HepG2 (cell line): ENCODE measurements at regions not wholly inside any gene's neighbourhood (a gene's known extent, or its start where the extent isn't known, plus 50 kb on each side); places are given as distances from the start of the nearest gene placed in this dataset.

Experiments
- ATAC-seq: fragments of 200-7000 bp; cut with Tn5 transposase; 3 replicates; pipeline ENCODE4 v1.9.1; 2020; ENCODE audit warnings: mild to moderate bottlenecking, moderate library complexity
- BruUV-seq: library from RNA; stranded (reverse); fragments of 400-500 nt; replicated peaks from 2 replicates; lab custom pipeline; 2021; lab: Mats Ljungman, UMichigan
- CTCF ChIA-PET: fragments of 300-600 bp; formaldehyde crosslinking; extraction: SDS; loops from one replicate; lab custom pipeline; 2021; ENCODE audit warnings: low total read pairs, inconsistent platforms, low intra/inter-chr PET ratio; lab: Yijun Ruan, JAX
- POLR2A ChIA-PET: fragments of 350-600 bp; sonication (Branson Sonifier 250); formaldehyde crosslinking; loops from one replicate; lab custom pipeline; 2020; ENCODE audit warnings: antibody characterized with exemption, inconsistent platforms; lab: Yijun Ruan, JAX
- DNase-seq: peaks from one replicate; pipeline ENCODE4 v3.0.0-alpha.2; 2015; ENCODE audit warnings: low spot score
- FAIRE-seq: peaks from 3 replicates; lab custom pipeline; 2011; peaks lifted over from hg19 to GRCh38; lab: Jason Lieb, UNC
- H2AFZ ChIP-seq: one replicate; pipeline ENCODE4 v1.6.1; 2011; ENCODE audit warnings: low read length, inconsistent platforms
- H3K27ac ChIP-seq: fragments of 300-600 bp; 3 replicates; pipeline ENCODE4 v1.8.0; 2011; ENCODE audit warnings: mixed run types, mild to moderate bottlenecking, mixed read lengths, low read length, inconsistent platforms; ENCODE audit not compliant: insufficient read depth; ENCODE audit errors: extremely low read length
- H3K27me3 ChIP-seq, 2 experiments: fragments of 200-600 bp in 1 of 2; 2 replicates in 1 of 2; 3 replicates in 1 of 2; pipeline versions ENCODE4 v1.6.0 to v1.8.0; 2011; ENCODE audit warnings: low read length in 2 of 2, mild to moderate bottlenecking in 2 of 2, moderate library complexity in 2 of 2, inconsistent platforms in 1 of 2; ENCODE audit not compliant: insufficient read depth in 2 of 2, control insufficient read depth in 1 of 2
- H3K36me3 ChIP-seq, 2 experiments: fragments of 200-600 bp in 1 of 2; replicated peaks in 1 of 2; 2 replicates in 1 of 2; 3 replicates in 1 of 2; pipeline versions ENCODE4 v1.5.1 to v1.8.0; 2011; ENCODE audit warnings: low read length in 2 of 2, inconsistent platforms in 1 of 2; ENCODE audit not compliant: insufficient read depth in 2 of 2, control insufficient read depth in 1 of 2
- H3K4me1 ChIP-seq: 2 replicates; pipeline ENCODE4 v1.5.1; 2012; ENCODE audit warnings: low read length, inconsistent platforms; ENCODE audit not compliant: insufficient read depth
- H3K4me2 ChIP-seq: 2 replicates; pipeline ENCODE4 v1.6.0; 2011; ENCODE audit warnings: low read depth, low read length, inconsistent platforms
- H3K4me3 ChIP-seq, 3 experiments: fragments of 200-600 bp in 1 of 3; sonication (generic), shearing (Covaris generic) in 1 of 3; replicated peaks in 1 of 3; 2 replicates each; pipeline ENCODE4 v1.5.1; 2011 to 2016; ENCODE audit warnings: low read length in 3 of 3, inconsistent platforms in 2 of 3, low read depth in 2 of 3, mild to moderate bottlenecking in 2 of 3, control low read depth in 1 of 3, mixed read lengths in 1 of 3; ENCODE audit not compliant: insufficient read depth in 1 of 3
- H3K79me2 ChIP-seq: one replicate; pipeline ENCODE4 v1.6.1; 2011; ENCODE audit warnings: low read length, inconsistent platforms; ENCODE audit not compliant: insufficient read depth
- H3K9ac ChIP-seq: 2 replicates; pipeline ENCODE4 v1.6.0; 2011; ENCODE audit warnings: mild to moderate bottlenecking, low read depth, low read length, inconsistent platforms; ENCODE audit not compliant: insufficient read depth
- H3K9me3 ChIP-seq: 2 replicates; pipeline ENCODE4 v1.5.1; 2012; ENCODE audit warnings: mild to moderate bottlenecking, low read length
- H4K20me1 ChIP-seq: 2 replicates; pipeline ENCODE4 v1.6.0; 2011; ENCODE audit warnings: inconsistent platforms, mild to moderate bottlenecking, low read length, moderate library complexity; ENCODE audit not compliant: insufficient read depth
- ARID4A ChIP-seq: sonication (generic); formaldehyde crosslinking; IDR thresholded peaks from 2 replicates; pipeline ENCODE4 v1.5.0; 2020; ENCODE audit warnings: mild to moderate bottlenecking, missing genetic modification reagents, borderline replicate concordance
- DNMT1 ChIP-seq: sonication (generic); formaldehyde crosslinking; IDR thresholded peaks from 2 replicates; pipeline ENCODE4 v1.5.1; 2020; ENCODE audit warnings: mild to moderate bottlenecking, missing genetic modification reagents
- HCFC1 ChIP-seq: fragments of 150-350 bp; IDR thresholded peaks from 2 replicates; pipeline ENCODE4 v1.6.1; 2014; ENCODE audit warnings: low read depth, low read length
- POLR2A ChIP-seq, 2 experiments: IDR thresholded peaks; 2 replicates each; pipeline ENCODE4 v1.6.1; 2011; ENCODE audit warnings: low read depth in 2 of 2, low read length in 2 of 2, mild to moderate bottlenecking in 1 of 2, moderate library complexity in 1 of 2; ENCODE audit not compliant: insufficient read depth in 1 of 2
- ZNF18 ChIP-seq: sonication (generic); formaldehyde crosslinking; IDR thresholded peaks from 2 replicates; pipeline ENCODE4 v1.8.0; 2022; ENCODE audit warnings: mild to moderate bottlenecking, missing genetic modification reagents; ENCODE audit not compliant: insufficient replicate concordance
- ZNF597 ChIP-seq: sonication (generic); formaldehyde crosslinking; IDR thresholded peaks from 2 replicates; pipeline ENCODE4 v1.5.0; 2020; ENCODE audit warnings: missing genetic modification reagents
- ZNF75D ChIP-seq: sonication (generic); formaldehyde crosslinking; IDR thresholded peaks from 2 replicates; pipeline ENCODE4 v1.8.1; 2023; ENCODE audit warnings: missing genetic modification reagents, mild to moderate bottlenecking, borderline replicate concordance
- ZNF770 ChIP-seq: sonication (generic); formaldehyde crosslinking; IDR thresholded peaks from 2 replicates; pipeline ENCODE4 v1.5.0; 2020; ENCODE audit warnings: mild to moderate bottlenecking, missing genetic modification reagents
- WGBS: methylation state at CpG from one replicate; pipeline ENCODE4 v1.1.6; 2017; ENCODE audit warnings: low lambda C conversion rate; 5-methylcytosine and 5-hydroxymethylcytosine counted together
- in situ Hi-C: cut with HindIII; loops from 2 replicates; pipeline ENCODE4 v1.10.0; 2017; ENCODE audit warnings: low pct_unique_long_range_greater_than_20kb; ENCODE audit not compliant: extremely low pct_ligation_motif_present
- intact Hi-C: fragments of 100-400 bp; cut with micrococcal nuclease; formaldehyde crosslinking; loops from one replicate; pipeline ENCODE4 v1.10.0; 2022; ENCODE audit not compliant: unreplicated experiment

- H3K4me3 ChIP-seq = no peak overlapping the region
- in situ Hi-C loops = no loop called here
- no peaks in the 10 kb centered on the region for H4K20me1 ChIP-seq
- no TSS peak for BruUV-seq
- no peak overlapping the region for H2AFZ ChIP-seq
- no peaks in the 10 kb centered on the region for H3K4me1 ChIP-seq
- WGBS = 38% methylated on average over 6 of the region's 8 CpGs
- TF ChIP-seq DNMT1 = no peak
- no peak for TF ChIP-seq POLR2A (IDR thresholded peaks at IDR 0.05; ENCODE audit: insufficient read depth in 1 of 2, low read depth in 2 of 2, low read length in 2 of 2)
- TF ChIP-seq ZNF597 (CRISPR knock-in tag) = no peak
- TF ChIP-seq ZNF770 (CRISPR knock-in tag) = no peak
- TF ChIP-seq HCFC1 = no peak
- TF ChIP-seq ZNF75D (CRISPR knock-in tag) = no peak
- TF ChIP-seq ARID4A (CRISPR knock-in tag) = no peak
- no peak for TF ChIP-seq ZNF18
- TF ChIP-seq, all 625 proteins: peak for 0
- Histone ChIP-seq H3K36me3 (no peaks in the 10 kb centered on the region), H3K9ac (no peak overlapping the region), H3K27me3 (no peaks in the 10 kb centered on the region), H3K79me2 (no peaks in the 10 kb centered on the region), H3K27ac (no peak overlapping the region), H3K4me2 (no peak overlapping the region), H3K9me3 (no peaks in the 10 kb centered on the region)
- DNase-seq = no peak
- intact Hi-C loops = no loop called here
- CTCF ChIA-PET = no interaction called here
- ATAC-seq = no peak
- POLR2A ChIA-PET = no interaction called here
- no peak for FAIRE-seq
These were observed 367.7 kb upstream of the MC4R start for GRCh38 chr18:60740313-60740712.
